OCI-LY7 (cell line): ENCODE measurements at regions not wholly inside any gene's neighbourhood (a gene's known extent, or its start where the extent isn't known, plus 50 kb on each side); places are given as distances from the start of the nearest gene placed in this dataset.

Experiments
- BruUV-seq: library from RNA; stranded (reverse); fragments of 400-500 nt; replicated peaks from 2 replicates; lab custom pipeline; 2021; lab: Mats Ljungman, UMichigan
- CTCF ChIA-PET: fragments of 300-600 bp; sonication (Branson Sonifier 250); formaldehyde crosslinking; loops from one replicate; lab custom pipeline; 2022; ENCODE audit warnings: antibody characterized with exemption; ENCODE audit not compliant: unreplicated experiment; lab: Charles Lee
- POLR2A ChIA-PET: fragments of 300-600 bp; sonication (Branson Sonifier 250); formaldehyde crosslinking; loops from one replicate; lab custom pipeline; 2022; ENCODE audit warnings: antibody characterized with exemption; lab: Charles Lee
- DNase-seq: peaks from one replicate; pipeline ENCODE4 v3.0.0-alpha.2; 2015; ENCODE audit warnings: low spot score
- H2AFZ ChIP-seq: fragments of 200-600 bp; sonication (generic), shearing (Covaris generic); 2 replicates; pipeline ENCODE4 v1.6.1; 2014; ENCODE audit warnings: mild to moderate bottlenecking, antibody characterized with exemption, low read length, moderate library complexity
- H3K27ac ChIP-seq: fragments of 200-600 bp; sonication (generic); 2 replicates; pipeline ENCODE4 v1.5.1; 2014; ENCODE audit warnings: mixed run types, low read depth, mild to moderate bottlenecking, moderate library complexity, low read length, inconsistent platforms; ENCODE audit not compliant: poor library complexity, severe bottlenecking
- H3K36me3 ChIP-seq: fragments of 200-600 bp; sonication (generic); 2 replicates; pipeline ENCODE4 v1.6.1; 2014; ENCODE audit warnings: mild to moderate bottlenecking, antibody characterized with exemption, low read length, moderate library complexity, mixed read lengths; ENCODE audit not compliant: insufficient read depth
- H3K4me1 ChIP-seq: fragments of 200-600 bp; sonication (generic); 2 replicates; pipeline ENCODE4 v1.5.1; 2014; ENCODE audit warnings: mild to moderate bottlenecking, low read length; ENCODE audit not compliant: insufficient read depth, poor library complexity, severe bottlenecking
- H3K4me2 ChIP-seq: fragments of 200-600 bp; sonication (generic); 2 replicates; pipeline ENCODE4 v1.6.1; 2014; ENCODE audit warnings: mild to moderate bottlenecking, low read length
- H3K4me3 ChIP-seq: fragments of 200-600 bp; sonication (generic); 2 replicates; pipeline ENCODE4 v1.5.1; 2014; ENCODE audit warnings: mild to moderate bottlenecking, low read depth, low read length; ENCODE audit not compliant: poor library complexity, severe bottlenecking
- H3K79me2 ChIP-seq: fragments of 200-600 bp; sonication (generic); 2 replicates; pipeline ENCODE4 v1.6.1; 2016; ENCODE audit warnings: low read depth, mild to moderate bottlenecking, low read length, moderate library complexity, mixed read lengths; ENCODE audit not compliant: insufficient read depth
- H3K9me2 ChIP-seq: fragments of 200-600 bp; sonication (generic); 2 replicates; pipeline ENCODE4 v1.6.1; 2016; ENCODE audit warnings: mild to moderate bottlenecking, low read length, mixed read lengths; ENCODE audit not compliant: insufficient read depth
- H3K9me3 ChIP-seq: fragments of 200-600 bp; sonication (generic); 2 replicates; pipeline ENCODE4 v1.6.1; 2014; ENCODE audit warnings: mild to moderate bottlenecking, mixed run types, low read length, mixed read lengths
- H4K20me1 ChIP-seq: fragments of 200-600 bp; sonication (generic); 2 replicates; pipeline ENCODE4 v1.6.1; 2014; ENCODE audit warnings: mild to moderate bottlenecking, antibody characterized with exemption, low read length, moderate library complexity, mixed read lengths; ENCODE audit not compliant: insufficient read depth
- CTCF ChIP-seq: fragments of 200-600 bp; sonication (generic); conservative IDR thresholded peaks from 2 replicates; pipeline ENCODE4 v1.5.1; 2014; ENCODE audit warnings: mild to moderate bottlenecking, antibody characterized with exemption, low read length, moderate library complexity, mixed read lengths
- EZH2phosphoT487 ChIP-seq: fragments of 200-600 bp; sonication (generic); IDR thresholded peaks from 2 replicates; pipeline ENCODE4 v1.6.1; 2018; ENCODE audit warnings: low read depth, borderline replicate concordance, mild to moderate bottlenecking, mixed run types, antibody characterized with exemption, low read length, moderate library complexity, mixed read lengths
- intact Hi-C: fragments of 100-400 bp; cut with micrococcal nuclease; formaldehyde crosslinking; loops from one replicate; pipeline ENCODE4 v1.10.0; 2022; ENCODE audit not compliant: unreplicated experiment

GRCh38 chrX:69215161-69215875 is 50.1 kb upstream of the PJA1 start:
- Histone ChIP-seq H3K36me3 (no peaks in the 10 kb centered on the region), H3K9me3 (no peaks in the 10 kb centered on the region), H3K27ac (no peak overlapping the region), H3K4me1 (no peaks in the 10 kb centered on the region), H2AFZ (no peak overlapping the region), H3K79me2 (no peaks in the 10 kb centered on the region), H3K4me2 (no peak overlapping the region), H4K20me1 (no peaks in the 10 kb centered on the region), H3K9me2 (no peaks in the 10 kb centered on the region), H3K4me3 (no peak overlapping the region)
- ChIA-PET CTCF (no interaction called here), POLR2A (no interaction called here)
- intact Hi-C loops, result loop anchor here (10.0 kb wide), 1 partner anchor 81 kb away; no protein-coding TSS in a partner anchor
- no peak for DNase-seq
- no TSS peak for BruUV-seq
- TF ChIP-seq EZH2phosphoT487 (no peak), CTCF (no peak)
